NCI-H1417 (cell line): ENCODE measurements at regions not wholly inside any gene's neighbourhood (a gene's known extent, or its start where the extent isn't known, plus 50 kb on each side); places are given as distances from the start of the nearest gene placed in this dataset.

Experiments
- DNase-seq, 3 experiments: peaks; one replicate each; lab custom pipeline; 2025; lab: John Stamatoyannopoulos, UW

- DNase-seq = no peak
Observed at GRCh38 chrX:15191830-15192229, 78.1 kb downstream of the ASB9 start.

GRCh38 chrX:15188039-15188438 is 81.8 kb downstream of the ASB9 start:
- DNase-seq = no peak

- no peak for DNase-seq
Observed at GRCh38 chrX:15177316-15177715, 92.6 kb downstream of the ASB9 start.

GRCh38 chrX:15173411-15173810 is 96.5 kb downstream of the ASB9 start:
- DNase-seq = no peak

- DNase-seq = no peak
Observed at GRCh38 chrX:15170927-15171326, 99.0 kb downstream of the ASB9 start.

- no peak for DNase-seq
Observed at GRCh38 chrX:15167826-15168225, 102.1 kb downstream of the ASB9 start.

- DNase-seq = no peak
Observed at GRCh38 chrX:15165832-15166231, 104.1 kb downstream of the ASB9 start.

- DNase-seq = no peak
Observed at GRCh38 chrX:15163131-15163530, 106.8 kb downstream of the ASB9 start.

GRCh38 chrX:15160558-15161095 is 109.3 kb downstream of the ASB9 start:
- no peak for DNase-seq

- no peak for DNase-seq
Observed at GRCh38 chrX:15158736-15159406, 111.0 kb downstream of the ASB9 start.

GRCh38 chrX:15158350-15158735 is 111.5 kb downstream of the ASB9 start:
- DNase-seq = no peak

- no peak for DNase-seq
Observed at GRCh38 chrX:15157624-15158023, 112.3 kb downstream of the ASB9 start.

GRCh38 chrX:15151267-15152186 is 118.4 kb downstream of the ASB9 start:
- DNase-seq = no peak

- no peak for DNase-seq
Observed at GRCh38 chrX:15150586-15150985, 119.3 kb downstream of the ASB9 start.

GRCh38 chrX:15146515-15146914 is 123.4 kb downstream of the ASB9 start:
- DNase-seq = no peak

GRCh38 chrX:15143825-15144121 is 126.1 kb downstream of the ASB9 start:
- DNase-seq = peak in 1 of 3 experiments; percentile 44

- peak; percentile 26 to 82 (median 37) for DNase-seq
Observed at GRCh38 chrX:15143050-15143824, 126.6 kb downstream of the ASB9 start.

- DNase-seq = no peak
Observed at GRCh38 chrX:15142084-15142715, 127.7 kb downstream of the ASB9 start.

- DNase-seq = no peak
Observed at GRCh38 chrX:15136795-15137194, 133.1 kb downstream of the ASB9 start.

GRCh38 chrX:15129412-15129811 is 140.5 kb downstream of the ASB9 start:
- DNase-seq = no peak

- DNase-seq = no peak
Observed at GRCh38 chrX:15128861-15129260, 141.0 kb downstream of the ASB9 start.

GRCh38 chrX:15127010-15127409 is 142.9 kb downstream of the ASB9 start:
- no peak for DNase-seq
